GM21576 (cell line): ENCODE measurements at regions not wholly inside any gene's neighbourhood (a gene's known extent, or its start where the extent isn't known, plus 50 kb on each side); places are given as distances from the start of the nearest gene placed in this dataset.
"Not testable (repeated sequence)": the region's sequence is repeated elsewhere in the genome, so short reads cannot be mapped to it uniquely, and the experiment has no call there.

ENCODE experiments used
- ATAC-seq: cut with Tn5 transposase; IDR thresholded peaks from one replicate; pipeline ENCODE4 v1.9.1; 2021; ENCODE audit warnings: mild to moderate bottlenecking, moderate library complexity; ENCODE audit not compliant: unreplicated experiment

GRCh38 chr13:24931450-24932251 is 164.3 kb upstream of the PABPC3 start:
- ATAC-seq = no peak

GRCh38 chr13:24933106-24934023 is 162.6 kb upstream of the PABPC3 start:
- not testable (repeated sequence) for ATAC-seq

- not testable (repeated sequence) for ATAC-seq
These were observed 161.9 kb upstream of the PABPC3 start for GRCh38 chr13:24934024-24934385.

GRCh38 chr13:24938966-24939365 is 157.0 kb upstream of the PABPC3 start:
- no peak for ATAC-seq

- ATAC-seq = not testable (repeated sequence)
These were observed 154.8 kb upstream of the PABPC3 start for GRCh38 chr13:24941023-24941713.

GRCh38 chr13:24943136-24943535 is 152.8 kb upstream of the PABPC3 start:
- ATAC-seq = no peak

GRCh38 chr13:24944073-24944472 is 151.9 kb upstream of the PABPC3 start:
- ATAC-seq = not testable (repeated sequence)

- not testable (repeated sequence) for ATAC-seq
These were observed 147.0 kb upstream of the PABPC3 start for GRCh38 chr13:24948977-24949376.

GRCh38 chr13:24950611-24951010 is 145.3 kb upstream of the PABPC3 start:
- not testable (repeated sequence) for ATAC-seq

GRCh38 chr13:24967970-24968369 is 128.0 kb upstream of the PABPC3 start:
- ATAC-seq = not testable (repeated sequence)

GRCh38 chr13:24968416-24968815 is 127.5 kb upstream of the PABPC3 start:
- not testable (repeated sequence) for ATAC-seq

GRCh38 chr13:24973102-24973501 is 122.8 kb upstream of the PABPC3 start:
- ATAC-seq = not testable (repeated sequence)

GRCh38 chr13:24981181-24981803 is 114.6 kb upstream of the PABPC3 start:
- not testable (repeated sequence) for ATAC-seq

GRCh38 chr13:24982333-24982999 is 113.5 kb upstream of the PABPC3 start:
- ATAC-seq = no peak

GRCh38 chr13:24983094-24983493 is 112.8 kb upstream of the PABPC3 start:
- ATAC-seq = no peak

- no peak for ATAC-seq
These were observed 111.8 kb upstream of the PABPC3 start for GRCh38 chr13:24984134-24984533.

- no peak for ATAC-seq
These were observed 110.8 kb upstream of the PABPC3 start for GRCh38 chr13:24985107-24985506.

- ATAC-seq = no peak
These were observed 110.0 kb upstream of the PABPC3 start for GRCh38 chr13:24985896-24986295.

GRCh38 chr13:24986826-24987225 is 109.1 kb upstream of the PABPC3 start:
- ATAC-seq = no peak

GRCh38 chr13:24989959-24990358 is 106.0 kb upstream of the PABPC3 start:
- not testable (repeated sequence) for ATAC-seq
